Fibroblast of pulmonary artery (primary cell): ENCODE measurements at regions not wholly inside any gene's neighbourhood (a gene's known extent, or its start where the extent isn't known, plus 50 kb on each side); places are given as distances from the start of the nearest gene placed in this dataset.

ENCODE experiments used
- DNase-seq: peaks from one replicate; pipeline ENCODE4 v3.0.0-alpha.2; 2010; ENCODE audit warnings: low read depth
- H3K4me3 ChIP-seq: replicated peaks from 2 replicates; pipeline ENCODE4 v1.5.1; 2011; ENCODE audit warnings: low read depth, mild to moderate bottlenecking, control low read depth, low read length, moderate library complexity
- CTCF ChIP-seq: IDR thresholded peaks from 2 replicates; pipeline ENCODE4 v1.5.1; 2011; ENCODE audit warnings: mild to moderate bottlenecking, control low read depth, low read length, inconsistent platforms; ENCODE audit errors: missing control alignments

DNA sequence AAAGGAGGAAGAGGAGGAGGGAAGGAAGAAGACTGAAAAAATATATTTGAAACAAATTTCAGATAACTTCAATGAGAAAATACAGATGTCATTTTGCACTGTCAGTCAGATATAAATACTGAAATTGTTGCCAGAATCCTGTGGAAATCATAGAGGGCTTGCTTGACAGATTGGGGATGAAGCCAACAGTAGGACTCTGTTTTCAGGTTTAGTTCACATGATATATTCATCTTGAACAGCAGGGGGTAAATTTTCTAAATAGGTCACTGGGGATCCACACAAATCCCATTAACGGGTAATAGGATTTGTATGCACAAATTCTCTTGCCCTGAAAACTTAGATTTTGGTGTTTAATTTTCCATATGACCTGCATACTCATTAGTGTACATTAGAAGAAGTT lies 103.3 kb upstream of the PCDH18 start:
- no peak for TF ChIP-seq CTCF
- peak; percentile 62 for DNase-seq
- no peak overlapping the region for H3K4me3 ChIP-seq

- no peak overlapping the region for H3K4me3 ChIP-seq
- no peak for TF ChIP-seq CTCF
- peak; percentile 85 for DNase-seq
Observed at GRCh38 chr4:137635108-137635507, 102.8 kb upstream of the PCDH18 start.

- no peak for TF ChIP-seq CTCF
- no peak overlapping the region for H3K4me3 ChIP-seq
- no peak for DNase-seq
Observed at GRCh38 chr4:137632842-137633241, 100.5 kb upstream of the PCDH18 start.

DNA sequence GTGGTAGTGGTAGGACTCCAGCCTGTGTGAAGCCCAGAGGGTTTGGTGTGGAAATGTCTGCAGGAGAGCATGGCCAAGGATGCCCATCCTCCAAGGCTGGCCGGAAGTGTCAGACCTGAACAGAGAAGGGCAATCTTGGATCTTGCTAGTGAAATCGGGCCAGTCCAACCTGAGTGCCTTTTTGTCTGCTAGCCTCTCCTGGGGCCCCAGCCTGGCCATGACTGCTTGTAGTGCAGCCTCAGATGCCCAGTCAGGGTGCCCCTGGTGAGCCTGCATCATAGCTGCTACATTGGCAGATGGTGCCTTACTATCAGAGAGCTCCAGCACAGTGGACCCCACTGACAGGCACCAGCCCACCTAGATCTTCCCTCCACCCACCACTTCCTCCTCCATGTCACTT lies 99.3 kb upstream of the PCDH18 start:
- no peak for TF ChIP-seq CTCF
- H3K4me3 ChIP-seq, result no peak overlapping the region
- DNase-seq, result no peak

DNA sequence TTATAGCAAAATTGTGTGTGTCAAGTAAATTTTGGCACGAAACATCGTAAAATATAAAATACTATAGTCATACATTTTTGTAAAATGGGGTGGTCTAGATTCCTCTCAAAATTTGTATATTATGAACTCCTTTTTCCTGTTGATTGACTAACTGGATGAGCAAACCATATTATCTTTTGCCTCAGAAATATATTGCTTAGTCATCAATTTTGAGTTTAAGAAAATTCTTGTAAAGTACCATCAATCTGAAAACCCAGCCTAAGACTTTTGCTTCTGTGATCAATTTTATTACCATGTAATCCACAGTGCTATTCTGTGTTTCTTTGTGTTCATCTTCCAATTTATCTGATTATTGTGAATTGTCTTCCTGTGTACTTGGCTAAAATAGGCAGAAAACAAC lies 98.0 kb upstream of the PCDH18 start:
- DNase-seq, result no peak
- no peak overlapping the region for H3K4me3 ChIP-seq
- no peak for TF ChIP-seq CTCF

GRCh38 chr4:137627739-137628460 lies 95.6 kb upstream of the PCDH18 start:
- TF ChIP-seq CTCF, result no peak
- no peak overlapping the region for H3K4me3 ChIP-seq
- DNase-seq, result no peak
